Activated T-cell treated with anti-CD3 and anti-CD28 coated beads, Interleukin-2, amount 50 U/mL, for 24 hours (primary cell): ENCODE measurements at regions not wholly inside any gene's neighbourhood (a gene's known extent, or its start where the extent isn't known, plus 50 kb on each side); places are given as distances from the start of the nearest gene placed in this dataset.

Source experiments
- DNase-seq: peaks from one replicate; pipeline ENCODE4 v3.0.0-alpha.2; 2020
- H3K27ac Mint-ChIP-seq: 2 replicates; pipeline ENCODE4 v1.8.0; 2020; ENCODE audit warnings: mild to moderate bottlenecking, mixed read lengths
- H3K27me3 Mint-ChIP-seq: 2 replicates; pipeline ENCODE4 v1.8.0; 2020; ENCODE audit warnings: mixed read lengths
- H3K36me3 Mint-ChIP-seq: 2 replicates; pipeline ENCODE4 v1.8.0; 2020; ENCODE audit warnings: low read depth, mixed read lengths
- H3K4me1 Mint-ChIP-seq: 2 replicates; pipeline ENCODE4 v1.8.0; 2020; ENCODE audit warnings: low read depth, mixed read lengths
- H3K4me3 Mint-ChIP-seq: 2 replicates; pipeline ENCODE4 v1.8.0; 2020; ENCODE audit warnings: mild to moderate bottlenecking, moderate library complexity, mixed read lengths
- H3K9me3 Mint-ChIP-seq: 2 replicates; pipeline ENCODE4 v1.8.0; 2020; ENCODE audit warnings: mixed read lengths

GRCh38 chr2:43171789-43172188, 54.6 kb downstream of the ZFP36L2 start:
- Mint-ChIP-seq H3K4me3 (no peak overlapping the region), H3K4me1 (peaks cover 87% of the 10 kb centered on the region)

GRCh38 chr2:43170405-43171105, 55.9 kb downstream of the ZFP36L2 start:
- DNase-seq, result peak; percentile 62
- no peaks in the 10 kb centered on the region for H3K9me3 Mint-ChIP-seq
- no peaks in the 10 kb centered on the region for H3K27me3 Mint-ChIP-seq
- peaks cover 78% of the 10 kb centered on the region for H3K4me1 Mint-ChIP-seq
- peak overlapping the region; percentile 30 for H3K4me3 Mint-ChIP-seq
- peak overlapping the region; percentile 77 for H3K27ac Mint-ChIP-seq
- no peaks in the 10 kb centered on the region for H3K36me3 Mint-ChIP-seq

More at GRCh38 chr2:43171789-43172188, 54.6 kb downstream of the ZFP36L2 start:
- peak overlapping the region; percentile 45 for H3K27ac Mint-ChIP-seq
- DNase-seq, result no peak
- H3K27me3 Mint-ChIP-seq, result no peaks in the 10 kb centered on the region
- peaks cover 3% of the 10 kb centered on the region for H3K36me3 Mint-ChIP-seq
- H3K9me3 Mint-ChIP-seq, result no peaks in the 10 kb centered on the region

DNA sequence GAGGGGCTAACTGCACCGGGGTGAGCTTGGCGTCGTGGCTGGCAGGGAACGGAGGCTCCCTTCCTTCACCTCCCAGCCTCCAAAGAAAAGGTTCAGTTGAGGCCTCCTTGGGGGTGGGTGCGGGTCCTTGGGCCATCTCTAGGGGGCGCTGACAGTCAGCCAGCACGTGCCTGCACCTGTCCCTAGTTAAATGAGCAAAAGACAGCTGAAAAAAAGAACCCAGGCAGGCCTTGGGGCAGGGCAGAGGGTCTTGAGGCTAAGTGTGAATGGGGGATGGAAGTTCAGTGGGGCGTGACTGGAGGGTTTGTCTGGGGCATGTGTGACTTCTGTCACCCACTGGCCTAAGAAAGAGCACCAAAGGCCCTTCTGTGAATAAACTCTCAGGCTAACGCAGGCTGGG, 56.4 kb downstream of the ZFP36L2 start:
- Mint-ChIP-seq H3K36me3 (no peaks in the 10 kb centered on the region), H3K4me1 (peaks cover 73% of the 10 kb centered on the region), H3K27ac (peak overlapping the region; percentile 77), H3K27me3 (no peaks in the 10 kb centered on the region), H3K4me3 (peak overlapping the region; percentile 15), H3K9me3 (no peaks in the 10 kb centered on the region)
- peak; percentile 79 for DNase-seq

DNA sequence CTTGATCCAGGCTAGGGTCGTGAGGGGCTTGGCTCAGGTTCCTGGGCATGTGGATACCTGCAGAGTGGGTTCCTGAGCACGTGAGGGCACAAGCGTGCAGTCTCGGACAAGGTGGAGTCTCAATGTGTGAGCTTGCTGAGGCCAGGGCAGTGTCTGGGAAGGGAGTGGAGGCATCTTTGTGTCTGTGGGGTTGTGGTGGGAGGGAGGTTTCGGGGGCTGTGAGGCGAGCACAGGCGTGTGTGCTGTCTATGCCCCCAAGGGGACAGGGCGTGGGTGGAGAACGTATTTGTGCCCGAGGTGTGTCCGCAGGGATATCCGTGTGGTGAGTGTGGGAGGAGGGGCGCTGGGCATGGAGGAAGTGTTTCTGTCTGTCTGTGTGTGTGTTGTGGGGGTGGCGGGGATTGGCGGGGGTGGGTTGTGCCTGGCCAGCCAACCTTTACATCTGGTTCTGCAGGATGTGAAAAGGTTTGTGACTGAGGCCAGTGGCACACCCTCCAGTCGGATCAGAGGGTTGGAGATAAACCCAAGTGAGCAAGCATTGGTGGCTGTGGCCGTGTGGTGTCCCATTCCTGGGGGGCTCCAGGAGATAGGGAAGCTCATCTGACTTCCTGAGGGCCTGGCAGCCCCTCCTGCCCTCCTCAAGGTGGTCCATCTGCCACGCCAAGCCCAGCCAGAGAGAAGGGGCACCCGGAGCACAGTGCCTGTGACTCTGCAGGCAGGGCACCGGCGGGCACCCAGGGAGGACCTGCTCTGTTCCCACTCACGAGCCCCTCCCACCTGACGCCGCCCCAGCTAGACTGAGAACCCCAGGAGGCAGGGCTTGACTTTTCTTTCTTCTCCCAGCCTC, 57.1 kb downstream of the ZFP36L2 start:
- H3K4me3 Mint-ChIP-seq, result peak overlapping the region; percentile 64
- H3K36me3 Mint-ChIP-seq, result no peaks in the 10 kb centered on the region
- H3K27ac Mint-ChIP-seq, result peak overlapping the region; percentile 95
- no peaks in the 10 kb centered on the region for H3K9me3 Mint-ChIP-seq
- DNase-seq, result peak; percentile 59
- no peaks in the 10 kb centered on the region for H3K27me3 Mint-ChIP-seq
- H3K4me1 Mint-ChIP-seq, result peaks cover 69% of the 10 kb centered on the region

DNA sequence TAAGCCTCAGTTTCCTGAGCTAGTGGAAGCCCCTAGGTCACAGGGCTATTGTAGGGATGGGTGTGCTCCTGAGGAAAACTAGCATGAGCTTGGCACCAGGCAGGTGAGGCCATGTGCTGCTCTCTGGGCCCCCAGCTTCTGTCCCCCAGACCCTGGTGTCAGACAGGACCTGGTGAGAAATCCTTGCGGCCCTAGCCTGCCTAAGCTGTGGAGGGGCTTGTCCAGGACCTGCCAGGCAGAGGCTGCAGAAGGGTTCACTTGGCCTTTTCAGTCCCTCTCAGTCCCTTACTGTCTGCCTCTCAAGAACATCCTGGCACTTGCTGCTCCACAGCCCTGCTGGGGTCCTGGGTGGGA, 58.4 kb downstream of the ZFP36L2 start:
- H3K9me3 Mint-ChIP-seq, result no peaks in the 10 kb centered on the region
- no peak overlapping the region for H3K4me3 Mint-ChIP-seq
- peaks cover 63% of the 10 kb centered on the region for H3K4me1 Mint-ChIP-seq
- H3K27ac Mint-ChIP-seq, result peak overlapping the region; percentile 76
- H3K27me3 Mint-ChIP-seq, result no peaks in the 10 kb centered on the region
- H3K36me3 Mint-ChIP-seq, result no peaks in the 10 kb centered on the region
- DNase-seq, result no peak

- no peak for DNase-seq
- Mint-ChIP-seq H3K4me1 (peaks cover 62% of the 10 kb centered on the region), H3K4me3 (no peak overlapping the region), H3K36me3 (no peaks in the 10 kb centered on the region), H3K27me3 (no peaks in the 10 kb centered on the region), H3K9me3 (no peaks in the 10 kb centered on the region), H3K27ac (no peak overlapping the region)
Observed at GRCh38 chr2:43165378-43166069, 60.9 kb downstream of the ZFP36L2 start.

- Mint-ChIP-seq H3K9me3 (no peaks in the 10 kb centered on the region), H3K36me3 (no peaks in the 10 kb centered on the region), H3K4me1 (peaks cover 62% of the 10 kb centered on the region), H3K4me3 (no peak overlapping the region), H3K27ac (no peak overlapping the region), H3K27me3 (no peaks in the 10 kb centered on the region)
- no peak for DNase-seq
Observed at GRCh38 chr2:43164686-43165085, 61.7 kb downstream of the ZFP36L2 start.

- peaks cover 62% of the 10 kb centered on the region for H3K4me1 Mint-ChIP-seq
- no peak for DNase-seq
- no peak overlapping the region for H3K4me3 Mint-ChIP-seq
- H3K27me3 Mint-ChIP-seq, result no peaks in the 10 kb centered on the region
- H3K9me3 Mint-ChIP-seq, result no peaks in the 10 kb centered on the region
- H3K27ac Mint-ChIP-seq, result peak overlapping the region; percentile 1
- no peaks in the 10 kb centered on the region for H3K36me3 Mint-ChIP-seq
Observed at GRCh38 chr2:43163584-43164270, 62.7 kb downstream of the ZFP36L2 start.

- H3K27me3 Mint-ChIP-seq, result no peaks in the 10 kb centered on the region
- H3K4me1 Mint-ChIP-seq, result peaks cover 63% of the 10 kb centered on the region
- DNase-seq, result no peak
- no peak overlapping the region for H3K27ac Mint-ChIP-seq
- H3K36me3 Mint-ChIP-seq, result no peaks in the 10 kb centered on the region
- H3K4me3 Mint-ChIP-seq, result no peak overlapping the region
- no peaks in the 10 kb centered on the region for H3K9me3 Mint-ChIP-seq
Observed at GRCh38 chr2:43162511-43162776, 64.0 kb downstream of the ZFP36L2 start.

- Mint-ChIP-seq H3K4me1 (peaks cover 67% of the 10 kb centered on the region), H3K27me3 (no peaks in the 10 kb centered on the region), H3K4me3 (no peak overlapping the region), H3K9me3 (no peaks in the 10 kb centered on the region), H3K36me3 (no peaks in the 10 kb centered on the region), H3K27ac (no peak overlapping the region)
- no peak for DNase-seq
Observed at GRCh38 chr2:43161650-43162510, 64.5 kb downstream of the ZFP36L2 start.

DNA sequence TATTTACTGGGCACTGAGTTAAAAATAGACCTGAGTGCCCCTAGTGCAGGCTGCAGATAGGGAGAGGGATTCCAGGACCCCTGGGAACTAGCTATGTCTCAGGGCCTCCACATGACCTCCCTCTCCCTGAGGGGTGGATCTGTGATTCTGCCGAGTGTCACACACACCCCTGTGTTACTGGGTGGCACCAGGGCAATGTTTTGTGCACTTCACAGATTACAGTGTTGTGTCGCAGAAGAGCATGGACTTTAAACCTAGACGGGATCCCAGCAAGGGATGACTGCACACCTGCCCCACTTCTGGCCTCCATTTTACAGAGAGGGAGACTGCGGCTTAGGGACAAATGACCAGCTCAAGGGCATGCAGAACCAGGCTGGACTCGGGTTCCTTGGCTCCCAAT, 65.6 kb downstream of the ZFP36L2 start:
- Mint-ChIP-seq H3K9me3 (no peaks in the 10 kb centered on the region), H3K4me1 (peaks cover 71% of the 10 kb centered on the region), H3K27ac (no peak overlapping the region), H3K27me3 (no peaks in the 10 kb centered on the region), H3K36me3 (no peaks in the 10 kb centered on the region), H3K4me3 (no peak overlapping the region)
- DNase-seq, result no peak

DNA sequence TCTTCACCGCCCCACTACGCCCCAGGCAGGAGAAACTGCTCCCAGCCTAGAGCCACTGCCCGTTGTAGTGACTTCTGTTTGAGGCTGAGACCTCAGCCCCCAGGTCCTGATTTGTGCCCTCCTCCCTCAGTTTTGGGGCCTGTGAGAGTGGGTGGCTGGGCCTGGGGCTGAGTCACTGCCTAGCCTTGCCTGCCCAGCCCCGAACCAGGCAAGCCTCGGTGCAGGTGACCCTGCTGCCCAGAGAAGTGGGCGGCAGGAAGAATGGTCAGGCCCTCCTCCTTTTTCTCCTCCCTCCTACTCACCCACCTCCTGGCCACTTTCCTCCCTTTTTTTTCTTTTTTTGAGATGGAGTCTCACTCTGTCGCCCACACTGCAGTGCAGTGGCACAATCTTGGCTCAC, 66.6 kb downstream of the ZFP36L2 start:
- peaks cover 77% of the 10 kb centered on the region for H3K4me1 Mint-ChIP-seq
- H3K9me3 Mint-ChIP-seq, result no peaks in the 10 kb centered on the region
- H3K4me3 Mint-ChIP-seq, result peak overlapping the region; percentile 69
- H3K27me3 Mint-ChIP-seq, result no peaks in the 10 kb centered on the region
- no peaks in the 10 kb centered on the region for H3K36me3 Mint-ChIP-seq
- no peak for DNase-seq
- H3K27ac Mint-ChIP-seq, result peak overlapping the region; percentile 97

DNA sequence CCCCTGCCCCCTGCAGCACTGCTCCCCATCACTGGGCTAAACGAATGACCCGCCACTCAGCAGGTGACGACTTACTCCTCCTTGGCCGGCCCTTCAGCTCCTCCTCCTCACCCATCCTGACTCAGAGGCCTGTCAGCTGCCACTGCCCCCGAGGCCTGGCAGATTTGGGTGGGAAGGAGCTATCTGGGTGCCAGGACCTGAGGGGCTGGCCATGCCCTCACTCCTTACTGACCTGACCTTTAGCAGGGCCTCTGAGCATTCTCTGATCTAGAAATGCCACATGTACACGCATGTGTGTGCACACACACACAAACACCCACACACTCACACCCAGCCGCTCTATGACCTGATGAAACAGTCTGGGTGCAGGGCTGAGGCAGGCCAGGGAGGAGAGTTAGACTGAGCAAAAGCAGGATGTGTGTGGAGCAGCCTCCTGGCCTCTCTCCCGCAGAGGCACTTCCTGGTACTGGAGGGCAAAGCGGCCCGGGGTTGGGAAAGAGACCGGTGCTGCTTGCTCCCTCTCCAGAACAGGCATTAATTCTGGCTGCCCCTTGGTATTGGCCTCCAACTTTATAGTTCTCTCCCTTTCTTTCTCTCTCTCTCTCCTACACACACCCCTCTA, 68.0 kb downstream of the ZFP36L2 start:
- peak; percentile 75 for DNase-seq
- peaks cover 83% of the 10 kb centered on the region for H3K4me1 Mint-ChIP-seq

More for the DNA sequence above, 68.0 kb downstream of the ZFP36L2 start:
- no peaks in the 10 kb centered on the region for H3K9me3 Mint-ChIP-seq
- H3K27ac Mint-ChIP-seq, result peak overlapping the region; percentile 97
- no peaks in the 10 kb centered on the region for H3K36me3 Mint-ChIP-seq
- H3K27me3 Mint-ChIP-seq, result no peaks in the 10 kb centered on the region
- H3K4me3 Mint-ChIP-seq, result peak overlapping the region; percentile 69
